DOHH2 (cell line): ENCODE measurements at regions not wholly inside any gene's neighbourhood (a gene's known extent, or its start where the extent isn't known, plus 50 kb on each side); places are given as distances from the start of the nearest gene placed in this dataset.

Experiments
- H3F3A ChIP-seq: fragments of 200-600 bp; sonication (generic), shearing (Covaris generic); 2 replicates; pipeline ENCODE4 v1.6.0; 2016; ENCODE audit warnings: antibody characterized with exemption, mild to moderate bottlenecking; ENCODE audit not compliant: control insufficient read depth, insufficient read depth
- H3K27ac ChIP-seq: fragments of 200-600 bp; sonication (generic); 2 replicates; pipeline ENCODE4 v1.5.1; 2014; ENCODE audit warnings: low read depth, mild to moderate bottlenecking, low read length, moderate library complexity
- H3K27me3 ChIP-seq: fragments of 200-600 bp; sonication (generic); 2 replicates; pipeline ENCODE4 v1.6.1; 2014; ENCODE audit warnings: mild to moderate bottlenecking, low read length, mixed read lengths; ENCODE audit not compliant: control insufficient read depth
- H3K36me3 ChIP-seq: fragments of 200-600 bp; sonication (generic); 2 replicates; pipeline ENCODE4 v1.6.1; 2014; ENCODE audit warnings: mild to moderate bottlenecking, low read length, moderate library complexity, mixed read lengths; ENCODE audit not compliant: control insufficient read depth
- H3K4me1 ChIP-seq: fragments of 200-600 bp; sonication (generic); 2 replicates; pipeline ENCODE4 v1.6.1; 2014; ENCODE audit warnings: mild to moderate bottlenecking, low read length, mixed read lengths; ENCODE audit not compliant: control insufficient read depth
- H3K4me2 ChIP-seq: fragments of 200-600 bp; sonication (generic); 2 replicates; pipeline ENCODE4 v1.6.0; 2014; ENCODE audit warnings: mild to moderate bottlenecking, low read length, moderate library complexity
- H3K4me3 ChIP-seq: fragments of 200-600 bp; sonication (generic); 2 replicates; pipeline ENCODE4 v1.5.1; 2014; ENCODE audit warnings: mild to moderate bottlenecking, low read length, mixed read lengths
- H3K79me2 ChIP-seq: fragments of 200-600 bp; sonication (generic); 2 replicates; pipeline ENCODE4 v1.6.1; 2014; ENCODE audit warnings: mild to moderate bottlenecking, low read length, mixed read lengths; ENCODE audit not compliant: control insufficient read depth
- H3K9me2 ChIP-seq: fragments of 200-600 bp; sonication (generic); replicated peaks from 2 replicates; pipeline ENCODE4 v1.6.1; 2014; ENCODE audit warnings: mild to moderate bottlenecking, low read length, mixed read lengths; ENCODE audit not compliant: control insufficient read depth
- H3K9me3 ChIP-seq: fragments of 200-600 bp; sonication (generic); 2 replicates; pipeline ENCODE4 v1.6.1; 2014; ENCODE audit warnings: antibody characterized with exemption, low read length, mixed read lengths; ENCODE audit not compliant: control insufficient read depth, insufficient read depth
- H4K20me1 ChIP-seq: fragments of 200-600 bp; sonication (generic); 2 replicates; pipeline ENCODE4 v1.6.0; 2014; ENCODE audit warnings: low read depth, mild to moderate bottlenecking, antibody characterized with exemption, low read length, moderate library complexity; ENCODE audit not compliant: control insufficient read depth, insufficient read depth
- EZH2phosphoT487 ChIP-seq: fragments of 200-600 bp; sonication (generic); IDR thresholded peaks from 2 replicates; pipeline ENCODE4 v1.6.1; 2017; ENCODE audit warnings: borderline replicate concordance, mild to moderate bottlenecking, antibody characterized with exemption, low read length, moderate library complexity, mixed read lengths
- TF ChIP-seq, protein P1 (sequence below): fragments of 200-600 bp; sonication (generic); IDR thresholded peaks from one replicate; pipeline ENCODE4 v1.5.1; 2014; ENCODE audit warnings: antibody characterized with exemption, mild to moderate bottlenecking, low read depth, low read length; ENCODE audit not compliant: poor library complexity, severe bottlenecking

DNA sequence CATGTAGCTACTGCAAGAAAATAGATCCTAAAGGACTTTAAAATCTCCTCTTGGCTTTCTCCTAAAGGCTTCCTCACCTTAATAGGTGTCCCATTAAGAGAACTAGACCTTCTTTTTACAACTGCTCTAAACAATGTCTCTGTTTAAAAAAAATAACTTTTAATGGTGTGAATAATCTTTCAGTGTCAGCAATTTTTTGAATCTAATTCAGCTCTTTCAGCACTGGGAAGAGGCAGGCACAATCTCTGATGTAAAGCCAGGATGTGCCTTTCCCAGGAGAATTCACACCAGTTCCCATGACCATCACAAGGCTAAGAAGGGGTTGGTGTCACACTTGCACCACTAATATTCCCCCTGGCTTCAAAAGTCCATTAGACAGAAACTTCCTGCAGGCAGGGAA, 254.6 kb downstream of the XPNPEP1 start:
- no peak for TF ChIP-seq EZH2phosphoT487
- TF ChIP-seq, protein P1, sequence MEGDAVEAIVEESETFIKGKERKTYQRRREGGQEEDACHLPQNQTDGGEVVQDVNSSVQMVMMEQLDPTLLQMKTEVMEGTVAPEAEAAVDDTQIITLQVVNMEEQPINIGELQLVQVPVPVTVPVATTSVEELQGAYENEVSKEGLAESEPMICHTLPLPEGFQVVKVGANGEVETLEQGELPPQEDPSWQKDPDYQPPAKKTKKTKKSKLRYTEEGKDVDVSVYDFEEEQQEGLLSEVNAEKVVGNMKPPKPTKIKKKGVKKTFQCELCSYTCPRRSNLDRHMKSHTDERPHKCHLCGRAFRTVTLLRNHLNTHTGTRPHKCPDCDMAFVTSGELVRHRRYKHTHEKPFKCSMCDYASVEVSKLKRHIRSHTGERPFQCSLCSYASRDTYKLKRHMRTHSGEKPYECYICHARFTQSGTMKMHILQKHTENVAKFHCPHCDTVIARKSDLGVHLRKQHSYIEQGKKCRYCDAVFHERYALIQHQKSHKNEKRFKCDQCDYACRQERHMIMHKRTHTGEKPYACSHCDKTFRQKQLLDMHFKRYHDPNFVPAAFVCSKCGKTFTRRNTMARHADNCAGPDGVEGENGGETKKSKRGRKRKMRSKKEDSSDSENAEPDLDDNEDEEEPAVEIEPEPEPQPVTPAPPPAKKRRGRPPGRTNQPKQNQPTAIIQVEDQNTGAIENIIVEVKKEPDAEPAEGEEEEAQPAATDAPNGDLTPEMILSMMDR = no peak
- no peak overlapping the region for H3K27ac ChIP-seq
- H3F3A ChIP-seq = no peaks in the 10 kb centered on the region
- no peaks in the 10 kb centered on the region for H3K79me2 ChIP-seq
- no peak overlapping the region for H3K4me3 ChIP-seq
- H3K4me1 ChIP-seq = no peaks in the 10 kb centered on the region
- no peaks in the 10 kb centered on the region for H3K27me3 ChIP-seq
- no peaks in the 10 kb centered on the region for H3K9me2 ChIP-seq
- H4K20me1 ChIP-seq = no peaks in the 10 kb centered on the region
- H3K9me3 ChIP-seq = peaks cover 6% of the 10 kb centered on the region; the same call in 1 of the 2 replicates
- no peaks in the 10 kb centered on the region for H3K36me3 ChIP-seq
- H3K4me2 ChIP-seq = no peak overlapping the region

DNA sequence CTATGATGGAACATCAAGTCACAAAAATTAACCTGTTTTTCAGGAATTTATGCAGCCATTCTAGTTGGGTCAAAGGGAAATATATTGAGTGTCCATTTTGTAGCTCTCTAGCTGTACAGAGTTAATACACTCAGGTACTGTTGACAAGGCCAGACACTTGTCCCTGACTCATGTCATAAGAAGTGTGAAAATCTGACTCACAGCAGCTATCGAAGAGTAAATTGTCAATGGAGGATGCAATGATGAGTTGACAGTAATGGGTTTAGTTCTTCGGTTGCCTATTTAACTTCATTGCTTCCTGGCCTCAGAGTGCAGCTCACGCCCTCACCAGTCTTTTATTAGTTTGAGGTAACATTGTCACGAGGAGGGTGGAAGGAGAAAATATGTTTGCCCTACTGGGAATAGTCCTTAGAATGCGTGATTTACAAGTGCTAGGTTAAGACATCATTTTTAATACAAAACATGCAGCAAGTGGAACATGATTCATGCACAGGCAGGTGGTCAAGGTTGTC, 255.1 kb downstream of the XPNPEP1 start:
- Histone ChIP-seq H3K4me3 (no peak overlapping the region), H3K27me3 (no peaks in the 10 kb centered on the region), H3K9me3 (peaks cover 10% of the 10 kb centered on the region; the same call in 1 of the 2 replicates), H3K27ac (no peak overlapping the region), H3K79me2 (no peaks in the 10 kb centered on the region), H4K20me1 (no peaks in the 10 kb centered on the region), H3K9me2 (no peaks in the 10 kb centered on the region), H3K4me2 (no peak overlapping the region), H3K4me1 (no peaks in the 10 kb centered on the region), H3K36me3 (no peaks in the 10 kb centered on the region), H3F3A (no peaks in the 10 kb centered on the region)
- TF ChIP-seq, protein P1 = no peak
- TF ChIP-seq EZH2phosphoT487 = no peak

DNA sequence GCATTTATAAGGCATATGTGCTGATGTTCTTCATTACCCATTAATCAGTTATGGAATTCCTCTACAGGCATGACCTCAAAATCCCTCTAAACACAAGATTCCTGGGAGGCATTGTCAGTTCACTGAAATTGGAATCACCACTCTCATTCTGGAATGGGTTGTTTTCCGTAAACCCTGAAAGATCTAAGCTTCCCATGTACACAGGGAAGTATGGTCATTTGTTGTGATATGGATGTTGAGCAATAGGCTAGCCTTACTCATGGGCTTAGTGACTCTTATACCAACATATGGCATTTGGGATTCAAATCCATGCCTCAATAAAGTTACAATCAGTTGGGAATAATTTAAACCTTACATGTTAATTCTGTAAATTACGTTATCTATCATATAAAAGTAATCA, 258.0 kb downstream of the XPNPEP1 start:
- Histone ChIP-seq H3K36me3 (no peaks in the 10 kb centered on the region), H3F3A (no peaks in the 10 kb centered on the region), H3K27me3 (no peaks in the 10 kb centered on the region), H3K4me2 (no peak overlapping the region), H3K4me3 (no peak overlapping the region), H3K9me2 (no peaks in the 10 kb centered on the region), H3K4me1 (no peaks in the 10 kb centered on the region), H4K20me1 (no peaks in the 10 kb centered on the region), H3K79me2 (no peaks in the 10 kb centered on the region), H3K27ac (no peak overlapping the region), H3K9me3 (peaks cover 15% of the 10 kb centered on the region; the same call in 1 of the 2 replicates)
- TF ChIP-seq, protein P1 = no peak
- no peak for TF ChIP-seq EZH2phosphoT487

DNA sequence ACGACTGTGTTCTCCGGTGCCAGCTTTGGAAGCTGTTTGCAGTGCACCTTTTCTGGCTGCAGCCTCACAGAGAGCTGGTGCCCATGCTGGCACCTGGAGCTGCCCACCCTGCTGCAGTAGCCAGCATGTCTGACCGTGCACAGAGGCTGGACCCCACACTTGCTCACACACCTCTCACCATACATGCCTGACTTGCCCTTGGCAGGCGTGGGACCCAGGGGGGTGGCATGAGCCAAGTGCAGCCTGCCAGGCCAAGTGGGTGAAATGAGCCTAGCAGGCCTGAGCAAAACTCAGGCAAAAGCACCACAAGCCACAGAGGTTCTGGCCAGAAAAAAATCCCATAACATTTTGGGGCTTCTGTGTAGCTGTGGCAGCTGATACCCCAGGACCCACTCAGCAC, 258.8 kb downstream of the XPNPEP1 start:
- Histone ChIP-seq H3K4me1 (no peaks in the 10 kb centered on the region), H3K4me3 (no peak overlapping the region), H3F3A (no peaks in the 10 kb centered on the region), H3K36me3 (no peaks in the 10 kb centered on the region), H3K27me3 (no peaks in the 10 kb centered on the region), H3K9me3 (peaks cover 15% of the 10 kb centered on the region; the same call in 1 of the 2 replicates), H3K4me2 (no peak overlapping the region), H4K20me1 (no peaks in the 10 kb centered on the region), H3K79me2 (no peaks in the 10 kb centered on the region), H3K27ac (no peak overlapping the region), H3K9me2 (no peaks in the 10 kb centered on the region)
- no peak for TF ChIP-seq EZH2phosphoT487
- TF ChIP-seq, protein P1 = no peak
